HCT116 (cell line): ENCODE measurements at regions not wholly inside any gene's neighbourhood (a gene's known extent, or its start where the extent isn't known, plus 50 kb on each side); places are given as distances from the start of the nearest gene placed in this dataset.

Experiments used
- ATAC-seq: fragments of 200-7000 bp; cut with Tn5 transposase; 2 replicates; pipeline ENCODE4 v1.9.1; 2020; ENCODE audit warnings: mild to moderate bottlenecking, moderate library complexity
- BruUV-seq: library from RNA; stranded (reverse); fragments of 400-500 nt; replicated peaks from 2 replicates; lab custom pipeline; 2021; lab: Mats Ljungman, UMichigan
- CTCF ChIA-PET: fragments of 300-600 bp; sonication (Branson Sonifier 250); formaldehyde crosslinking; loops from one replicate; lab custom pipeline; 2021; ENCODE audit warnings: antibody characterized with exemption; lab: Charles Lee
- POLR2A ChIA-PET: fragments of 300-600, 350-600 bp; sonication (Branson Sonifier 250); formaldehyde crosslinking; loops from one replicate; lab custom pipeline; 2021; ENCODE audit warnings: antibody characterized with exemption; lab: Charles Lee
- RAD21 ChIA-PET, 2 experiments: fragments of 300-600 bp; sonication (Branson Sonifier 250); formaldehyde crosslinking; loops; one replicate each; lab custom pipeline; 2023; ENCODE audit warnings: low total read pairs in 2 of 2; ENCODE audit not compliant: uncharacterized antibody in 2 of 2, unreplicated experiment in 2 of 2, low non-redundant PET in 1 of 2; lab: Charles Lee
- DNase-seq: peaks from one replicate; pipeline ENCODE4 v3.0.0-alpha.2; 2010; ENCODE audit warnings: low read depth, low spot score
- H2AFZ ChIP-seq: fragments of 200-600 bp; shearing (Covaris generic), sonication (generic); 2 replicates; pipeline ENCODE4 v1.6.1; 2017; ENCODE audit warnings: low read depth, mixed run types, mixed read lengths, antibody characterized with exemption, low read length; ENCODE audit not compliant: poor library complexity, severe bottlenecking
- H3K27ac ChIP-seq: 2 replicates; pipeline ENCODE4 v1.5.1; 2012; ENCODE audit warnings: low read depth, low read length
- H3K27me3 ChIP-seq: fragments of 200-600 bp; sonication (generic); 2 replicates; pipeline ENCODE4 v1.6.1; 2016; ENCODE audit warnings: mixed run types, low read length, mixed read lengths; ENCODE audit not compliant: insufficient read depth
- H3K36me3 ChIP-seq, 2 experiments: fragments of 200-500 bp in 1 of 2; fragments of 200-600 bp in 1 of 2; sonication (Bioruptor generic) in 1 of 2; sonication (generic) in 1 of 2; 2 replicates each; pipeline versions ENCODE4 v1.5.1 to v1.6.1; 2014 to 2016; ENCODE audit warnings: low read length in 2 of 2, inconsistent platforms in 1 of 2, mixed read lengths in 1 of 2, mixed run types in 1 of 2; ENCODE audit not compliant: insufficient read depth in 2 of 2, control insufficient read depth in 1 of 2
- H3K4me1 ChIP-seq, 2 experiments: fragments of 200-600 bp in 1 of 2; sonication (generic) in 1 of 2; 2 replicates each; pipeline versions ENCODE4 v1.5.1 to v1.6.1; 2012 to 2017; ENCODE audit warnings: low read length in 2 of 2, inconsistent platforms in 1 of 2, mild to moderate bottlenecking in 1 of 2, mixed read lengths in 1 of 2, mixed run types in 1 of 2, moderate library complexity in 1 of 2; ENCODE audit not compliant: insufficient read depth in 2 of 2, control insufficient read depth in 1 of 2
- H3K4me2 ChIP-seq: fragments of 200-600 bp; sonication (generic); 2 replicates; pipeline ENCODE4 v1.6.1; 2017; ENCODE audit warnings: mixed run types, low read length, mixed read lengths
- H3K4me3 ChIP-seq, 2 experiments: fragments of 200-600 bp in 1 of 2; sonication (generic) in 1 of 2; replicated peaks in 1 of 2; 2 replicates each; pipeline ENCODE4 v1.5.1; 2011 to 2016; ENCODE audit warnings: low read length in 2 of 2, control low read depth in 1 of 2, low read depth in 1 of 2, mild to moderate bottlenecking in 1 of 2, mixed read lengths in 1 of 2, mixed run types in 1 of 2
- H3K79me2 ChIP-seq: fragments of 200-600 bp; sonication (generic); 2 replicates; pipeline ENCODE4 v1.6.1; 2017; ENCODE audit warnings: mild to moderate bottlenecking, mixed run types, low read length, moderate library complexity, mixed read lengths; ENCODE audit not compliant: insufficient read depth
- H3K9ac ChIP-seq: fragments of 200-600 bp; sonication (generic); 2 replicates; pipeline ENCODE4 v1.6.1; 2016; ENCODE audit warnings: low read length, mixed read lengths
- H3K9me2 ChIP-seq: fragments of 200-600 bp; sonication (generic), shearing (Covaris generic); 2 replicates; pipeline ENCODE4 v1.6.1; 2017; ENCODE audit warnings: mixed run types, mild to moderate bottlenecking, moderate library complexity; ENCODE audit not compliant: insufficient read depth
- H3K9me3 ChIP-seq, 2 experiments: fragments of 200-500 bp in 1 of 2; fragments of 200-600 bp in 1 of 2; sonication (Bioruptor generic) in 1 of 2; sonication (generic) in 1 of 2; 2 replicates each; pipeline ENCODE4 v1.6.1; 2014 to 2017; ENCODE audit warnings: low read length in 2 of 2, mixed read lengths in 2 of 2, inconsistent platforms in 1 of 2, low read depth in 1 of 2, mild to moderate bottlenecking in 1 of 2, mixed run types in 1 of 2, moderate library complexity in 1 of 2; ENCODE audit not compliant: control insufficient read depth in 1 of 2, insufficient read depth in 1 of 2
- H4K20me1 ChIP-seq: fragments of 200-600 bp; sonication (generic), shearing (Covaris generic); 2 replicates; pipeline ENCODE4 v1.6.1; 2017; ENCODE audit warnings: mixed run types, mild to moderate bottlenecking, moderate library complexity; ENCODE audit not compliant: insufficient read depth
- CBX3 ChIP-seq: IDR thresholded peaks from 2 replicates; pipeline ENCODE4 v1.6.1; 2012; ENCODE audit warnings: low read depth
- CEBPB ChIP-seq: IDR thresholded peaks from 2 replicates; pipeline ENCODE4 v1.6.1; 2012; ENCODE audit warnings: low read depth
- ELF1 ChIP-seq: IDR thresholded peaks from 2 replicates; pipeline ENCODE4 v1.6.1; 2012; ENCODE audit warnings: low read depth, borderline replicate concordance
- EZH2 ChIP-seq: fragments of 200-600 bp; sonication (generic); IDR thresholded peaks from 2 replicates; pipeline ENCODE4 v1.6.1; 2017; ENCODE audit warnings: antibody characterized with exemption, mixed run types
- FOSL1 ChIP-seq: IDR thresholded peaks from 2 replicates; pipeline ENCODE4 v1.6.1; 2012; ENCODE audit warnings: low read depth
- JUND ChIP-seq: IDR thresholded peaks from 2 replicates; pipeline ENCODE4 v1.6.1; 2012
- MAX ChIP-seq: IDR thresholded peaks from 2 replicates; pipeline ENCODE4 v1.6.1; 2012
- POLR2A ChIP-seq: IDR thresholded peaks from 2 replicates; pipeline ENCODE4 v1.7.0; 2011; ENCODE audit warnings: borderline replicate concordance; ENCODE audit not compliant: insufficient read depth, insufficient read length; ENCODE audit errors: extremely low read depth
- RAD21 ChIP-seq: IDR thresholded peaks from 2 replicates; pipeline ENCODE4 v1.6.1; 2012; ENCODE audit warnings: low read depth, mild to moderate bottlenecking
- SIN3A ChIP-seq: IDR thresholded peaks from 2 replicates; pipeline ENCODE4 v1.6.1; 2012; ENCODE audit warnings: low read depth
- TCF7L2 ChIP-seq: IDR thresholded peaks from 2 replicates; pipeline ENCODE4 v1.7.0; 2011; ENCODE audit warnings: borderline replicate concordance, inconsistent platforms; ENCODE audit not compliant: insufficient read depth, insufficient read length; ENCODE audit errors: extremely low read depth
- YY1 ChIP-seq: IDR thresholded peaks from 2 replicates; pipeline ENCODE4 v1.6.1; 2011; ENCODE audit warnings: low read length, low read depth, moderate library complexity, mild to moderate bottlenecking; ENCODE audit not compliant: insufficient replicate concordance; ENCODE audit errors: extremely low read depth
- ZFX ChIP-seq: fragments of 450-650 bp; IDR thresholded peaks from 2 replicates; pipeline ENCODE4 v1.6.1; 2017
- ZNF274 ChIP-seq: fragments of 200-500 bp; sonication (Bioruptor generic); IDR thresholded peaks from 2 replicates; pipeline ENCODE4 v1.6.1; 2014; ENCODE audit warnings: mild to moderate bottlenecking, low read depth, low read length, inconsistent platforms
- intact Hi-C: fragments of 100-400 bp; cut with micrococcal nuclease; formaldehyde crosslinking; loops from 2 replicates; pipeline ENCODE4 v1.10.0; 2022
- TF ChIP-seq, protein P1 (sequence below): IDR thresholded peaks from 2 replicates; pipeline ENCODE4 v1.6.1; 2012; ENCODE audit warnings: low read depth
- TF ChIP-seq, protein P2 (sequence below): IDR thresholded peaks from 2 replicates; pipeline ENCODE4 v1.6.1; 2011; ENCODE audit warnings: mild to moderate bottlenecking, low read length, moderate library complexity; ENCODE audit not compliant: insufficient replicate concordance; ENCODE audit errors: extremely low read depth

GRCh38 chr9:80157561-80157983 lies 585.8 kb downstream of the TLE4 start:
- Histone ChIP-seq H3K4me1 (no peaks in the 10 kb centered on the region), H3K9me2 (no peaks in the 10 kb centered on the region), H3K79me2 (no peaks in the 10 kb centered on the region)

More at GRCh38 chr9:80157561-80157983, 585.8 kb downstream of the TLE4 start:
- Histone ChIP-seq H3K27ac (no peak overlapping the region), H3K27me3 (no peaks in the 10 kb centered on the region), H3K36me3 (no peaks in the 10 kb centered on the region), H3K4me2 (no peak overlapping the region), H3K9me3 (peaks cover 8 to 12% of the 10 kb centered on the region in 2 experiments; a peak in 2 of 4 replicates), H3K4me3 (no peak overlapping the region), H4K20me1 (no peaks in the 10 kb centered on the region), H2AFZ (no peak overlapping the region), H3K9ac (no peak overlapping the region)
- no TSS peak for BruUV-seq
- ChIA-PET RAD21 (no interaction called here), POLR2A (no interaction called here), CTCF (no interaction called here)
- no peak for DNase-seq
- intact Hi-C loops: no loop called here
- ATAC-seq: no peak
- TF ChIP-seq EZH2: no peak
- TF ChIP-seq, protein P1, sequence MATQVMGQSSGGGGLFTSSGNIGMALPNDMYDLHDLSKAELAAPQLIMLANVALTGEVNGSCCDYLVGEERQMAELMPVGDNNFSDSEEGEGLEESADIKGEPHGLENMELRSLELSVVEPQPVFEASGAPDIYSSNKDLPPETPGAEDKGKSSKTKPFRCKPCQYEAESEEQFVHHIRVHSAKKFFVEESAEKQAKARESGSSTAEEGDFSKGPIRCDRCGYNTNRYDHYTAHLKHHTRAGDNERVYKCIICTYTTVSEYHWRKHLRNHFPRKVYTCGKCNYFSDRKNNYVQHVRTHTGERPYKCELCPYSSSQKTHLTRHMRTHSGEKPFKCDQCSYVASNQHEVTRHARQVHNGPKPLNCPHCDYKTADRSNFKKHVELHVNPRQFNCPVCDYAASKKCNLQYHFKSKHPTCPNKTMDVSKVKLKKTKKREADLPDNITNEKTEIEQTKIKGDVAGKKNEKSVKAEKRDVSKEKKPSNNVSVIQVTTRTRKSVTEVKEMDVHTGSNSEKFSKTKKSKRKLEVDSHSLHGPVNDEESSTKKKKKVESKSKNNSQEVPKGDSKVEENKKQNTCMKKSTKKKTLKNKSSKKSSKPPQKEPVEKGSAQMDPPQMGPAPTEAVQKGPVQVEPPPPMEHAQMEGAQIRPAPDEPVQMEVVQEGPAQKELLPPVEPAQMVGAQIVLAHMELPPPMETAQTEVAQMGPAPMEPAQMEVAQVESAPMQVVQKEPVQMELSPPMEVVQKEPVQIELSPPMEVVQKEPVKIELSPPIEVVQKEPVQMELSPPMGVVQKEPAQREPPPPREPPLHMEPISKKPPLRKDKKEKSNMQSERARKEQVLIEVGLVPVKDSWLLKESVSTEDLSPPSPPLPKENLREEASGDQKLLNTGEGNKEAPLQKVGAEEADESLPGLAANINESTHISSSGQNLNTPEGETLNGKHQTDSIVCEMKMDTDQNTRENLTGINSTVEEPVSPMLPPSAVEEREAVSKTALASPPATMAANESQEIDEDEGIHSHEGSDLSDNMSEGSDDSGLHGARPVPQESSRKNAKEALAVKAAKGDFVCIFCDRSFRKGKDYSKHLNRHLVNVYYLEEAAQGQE: no peak
- no peak for TF ChIP-seq CBX3
- TF ChIP-seq ZNF274: no peak
- no peak for TF ChIP-seq CEBPB
- TF ChIP-seq ELF1: no peak
- TF ChIP-seq TCF7L2: no peak
- no peak for TF ChIP-seq MAX
- TF ChIP-seq POLR2A: no peak
- TF ChIP-seq ZFX: no peak
- no peak for TF ChIP-seq SIN3A
- no peak for TF ChIP-seq RAD21
- TF ChIP-seq JUND: no peak
- TF ChIP-seq YY1: no peak
- TF ChIP-seq FOSL1: no peak
- TF ChIP-seq, protein P2, sequence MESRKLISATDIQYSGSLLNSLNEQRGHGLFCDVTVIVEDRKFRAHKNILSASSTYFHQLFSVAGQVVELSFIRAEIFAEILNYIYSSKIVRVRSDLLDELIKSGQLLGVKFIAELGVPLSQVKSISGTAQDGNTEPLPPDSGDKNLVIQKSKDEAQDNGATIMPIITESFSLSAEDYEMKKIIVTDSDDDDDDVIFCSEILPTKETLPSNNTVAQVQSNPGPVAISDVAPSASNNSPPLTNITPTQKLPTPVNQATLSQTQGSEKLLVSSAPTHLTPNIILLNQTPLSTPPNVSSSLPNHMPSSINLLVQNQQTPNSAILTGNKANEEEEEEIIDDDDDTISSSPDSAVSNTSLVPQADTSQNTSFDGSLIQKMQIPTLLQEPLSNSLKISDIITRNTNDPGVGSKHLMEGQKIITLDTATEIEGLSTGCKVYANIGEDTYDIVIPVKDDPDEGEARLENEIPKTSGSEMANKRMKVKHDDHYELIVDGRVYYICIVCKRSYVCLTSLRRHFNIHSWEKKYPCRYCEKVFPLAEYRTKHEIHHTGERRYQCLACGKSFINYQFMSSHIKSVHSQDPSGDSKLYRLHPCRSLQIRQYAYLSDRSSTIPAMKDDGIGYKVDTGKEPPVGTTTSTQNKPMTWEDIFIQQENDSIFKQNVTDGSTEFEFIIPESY: no peak
